ENCODE measurements at regions not wholly inside any gene's neighbourhood (a gene's known extent, or its start where the extent isn't known, plus 50 kb on each side); places are given as distances from the start of the nearest gene placed in this dataset.

- ATAC-seq (no peak), DNase-seq (no peak)
- no peaks in the 10 kb centered on the region for H3K27me3 ChIP-seq
- no peak overlapping the region for H3K4me3 ChIP-seq
- H3K4me1 ChIP-seq: no peaks in the 10 kb centered on the region
- H3K36me3 ChIP-seq: no peaks in the 10 kb centered on the region
- peaks cover 0 to 65% (median 23%) of the 10 kb centered on the region in 12 donors for H3K9me3 ChIP-seq
- intact Hi-C loops (cut with DNase I): no loop called here
- H3K27ac ChIP-seq: no peak overlapping the region
- no peak for TF ChIP-seq CTCF (IDR thresholded peaks at IDR 0.05)
- TF ChIP-seq POLR2A (IDR thresholded peaks at IDR 0.05): no peak
- WGBS, 4 donors: 72 to 85% (median 78%) methylated on average over 2 of the region's 2 CpGs
These were observed 477.6 kb upstream of the GRID2 start for GRCh38 chr4:91826186-91826585.

- Histone ChIP-seq H3K4me1 (no peaks in the 10 kb centered on the region), H3K27ac (no peak overlapping the region), H3K9me3 (peaks cover 0 to 76% (median 22%) of the 10 kb centered on the region in 12 donors), H3K36me3 (no peaks in the 10 kb centered on the region), H3K27me3 (no peaks in the 10 kb centered on the region), H3K4me3 (no peak overlapping the region)
- ATAC-seq (no peak), DNase-seq (no peak)
- intact Hi-C loops (cut with DNase I): no loop called here
- no peak for TF ChIP-seq CTCF (IDR thresholded peaks at IDR 0.05)
- no peak for TF ChIP-seq POLR2A (IDR thresholded peaks at IDR 0.05)
These were observed 475.9 kb upstream of the GRID2 start for GRCh38 chr4:91827914-91828313.

- H3K9me3 ChIP-seq: peaks cover 0 to 81% (median 33%) of the 10 kb centered on the region in 12 donors
- TF ChIP-seq CTCF (IDR thresholded peaks at IDR 0.05) (no peak), POLR2A (IDR thresholded peaks at IDR 0.05) (no peak)
- 87 to 100% (median 95%) methylated on average over 1 of the region's 1 CpG for WGBS, 4 donors
- H3K27ac ChIP-seq: no peak overlapping the region
- H3K36me3 ChIP-seq: no peaks in the 10 kb centered on the region
- no peaks in the 10 kb centered on the region for H3K27me3 ChIP-seq
- ATAC-seq: no peak
- no peaks in the 10 kb centered on the region for H3K4me1 ChIP-seq
- no peak overlapping the region for H3K4me3 ChIP-seq
- intact Hi-C loops (cut with DNase I): no loop called here
- DNase-seq: no peak
These were observed 474.2 kb upstream of the GRID2 start for GRCh38 chr4:91829531-91829930.

- Histone ChIP-seq H3K36me3 (no peaks in the 10 kb centered on the region), H3K27ac (no peak overlapping the region), H3K4me3 (no peak overlapping the region), H3K4me1 (no peaks in the 10 kb centered on the region), H3K9me3 (peaks cover 0 to 69% (median 26%) of the 10 kb centered on the region in 12 donors), H3K27me3 (no peaks in the 10 kb centered on the region)
- DNase-seq (no peak), ATAC-seq (no peak)
- WGBS, 4 donors: 83 to 92% (median 90%) methylated on average over 4 of the region's 4 CpGs
- intact Hi-C loops (cut with DNase I): no loop called here
- TF ChIP-seq CTCF (IDR thresholded peaks at IDR 0.05): no peak
- TF ChIP-seq POLR2A (IDR thresholded peaks at IDR 0.05): no peak
These were observed 472.9 kb upstream of the GRID2 start for GRCh38 chr4:91830681-91831395.

All from heart left ventricle (tissue), 16 donors.